ENCODE measurements at regions not wholly inside any gene's neighbourhood (a gene's known extent, or its start where the extent isn't known, plus 50 kb on each side); places are given as distances from the start of the nearest gene placed in this dataset.

GRCh38 chr2:3043726-3044125 lies 333.9 kb downstream of the EIPR1 start:
- Histone ChIP-seq H3K4me3 (ENCODE audit: control extremely low read depth in 1 of 5, extremely low read depth in 1 of 5, insufficient read depth in 1 of 5, low read depth in 2 of 5, low read length in 4 of 5) (no peak overlapping the region), H2AFZ (ENCODE audit: insufficient read depth, low read depth, low read length, poor library complexity, severe bottlenecking) (no peak overlapping the region), H3K9me3 (ENCODE audit: control extremely low read depth in 1 of 3, control insufficient read depth in 2 of 3, insufficient read depth in 1 of 3, low read length in 2 of 3) (peaks cover 0 to 13% (median 0%) of the 10 kb centered on the region in 3 donors), H3K9ac (ENCODE audit: low read length) (no peak overlapping the region), H3K4me2 (replicated peaks; ENCODE audit: low read depth, low read length, poor library complexity, severe bottlenecking) (no peak overlapping the region), H3K27ac (ENCODE audit: low read length in 2 of 2) (no peak overlapping the region), H3K79me2 (ENCODE audit: control insufficient read depth, insufficient read depth, low read length) (peaks cover 6% of the 10 kb centered on the region), H3K27me3 (replicated peaks in 1 of 4; ENCODE audit: control extremely low read depth in 1 of 4, control insufficient read depth in 3 of 4, insufficient read depth in 4 of 4, low read length in 3 of 4) (no peaks in the 10 kb centered on the region), H4K20me1 (ENCODE audit: control insufficient read depth, insufficient read depth, low read length, poor library complexity, severe bottlenecking) (no peaks in the 10 kb centered on the region), H3K36me3 (replicated peaks in 1 of 2; ENCODE audit: control extremely low read depth in 1 of 2, control insufficient read depth in 1 of 2, extremely low read depth in 1 of 2, insufficient read depth in 2 of 2, low read length in 1 of 2) (no peaks in the 10 kb centered on the region), H3K4me1 (ENCODE audit: control insufficient read depth in 2 of 2, insufficient read depth in 2 of 2, low read length in 2 of 2) (no peaks in the 10 kb centered on the region)
- no peak overlapping the region for H3K4me3 Mint-ChIP-seq
- no peaks in the 10 kb centered on the region for H3K27me3 Mint-ChIP-seq
- no peak for DNase-seq
- no peaks in the 10 kb centered on the region for H3K4me1 Mint-ChIP-seq
- TF ChIP-seq CTCF (IDR thresholded peaks at IDR 0.05) (no peak), EZH2 (IDR thresholded peaks at IDR 0.05; ENCODE audit: borderline replicate concordance, insufficient read depth, low read depth, low read length, poor library complexity, severe bottlenecking) (no peak)
- ATAC-seq (ENCODE audit: low read depth) = no peak
- 89% methylated on average over 7 of the region's 8 CpGs for WGBS (ENCODE audit: insufficient coverage)
- intact Hi-C loops (cut with micrococcal nuclease) = no loop called here
- H3K27ac Mint-ChIP-seq = no peak overlapping the region
- CTCF ChIA-PET = no interaction called here
- POLR2A ChIA-PET = no interaction called here
- H3K9me3 Mint-ChIP-seq (ENCODE audit: insufficient read depth) = no peaks in the 10 kb centered on the region

GRCh38 chr2:3042601-3043585 lies 334.7 kb downstream of the EIPR1 start:
- ChIA-PET POLR2A (no interaction called here), CTCF (no interaction called here)
- H3K9ac ChIP-seq (ENCODE audit: low read length) = no peak overlapping the region
- H3K4me1 ChIP-seq (ENCODE audit: control insufficient read depth in 2 of 2, insufficient read depth in 2 of 2, low read length in 2 of 2) = no peaks in the 10 kb centered on the region
- H3K79me2 ChIP-seq (ENCODE audit: control insufficient read depth, insufficient read depth, low read length) = peaks cover 6% of the 10 kb centered on the region
- ATAC-seq (ENCODE audit: low read depth) = no peak
- no peak overlapping the region for H3K4me3 ChIP-seq (ENCODE audit: control extremely low read depth in 1 of 5, extremely low read depth in 1 of 5, insufficient read depth in 1 of 5, low read depth in 2 of 5, low read length in 4 of 5)
- no peak overlapping the region for H3K4me2 ChIP-seq (replicated peaks; ENCODE audit: low read depth, low read length, poor library complexity, severe bottlenecking)
- no peaks in the 10 kb centered on the region for H3K36me3 ChIP-seq (replicated peaks in 1 of 2; ENCODE audit: control extremely low read depth in 1 of 2, control insufficient read depth in 1 of 2, extremely low read depth in 1 of 2, insufficient read depth in 2 of 2, low read length in 1 of 2)
- DNase-seq = no peak
- H3K4me1 Mint-ChIP-seq = no peaks in the 10 kb centered on the region
- intact Hi-C loops (cut with micrococcal nuclease) = no loop called here
- no peaks in the 10 kb centered on the region for H3K27me3 ChIP-seq (replicated peaks in 1 of 4; ENCODE audit: control extremely low read depth in 1 of 4, control insufficient read depth in 3 of 4, insufficient read depth in 4 of 4, low read length in 3 of 4)
- no peaks in the 10 kb centered on the region for H3K27me3 Mint-ChIP-seq
- no peak overlapping the region for H3K4me3 Mint-ChIP-seq
- 84% methylated on average over 20 of the region's 20 CpGs for WGBS (ENCODE audit: insufficient coverage)
- no peaks in the 10 kb centered on the region for H3K9me3 Mint-ChIP-seq (ENCODE audit: insufficient read depth)
- TF ChIP-seq CTCF (IDR thresholded peaks at IDR 0.05) = no peak
- H3K27ac Mint-ChIP-seq = no peak overlapping the region
- peaks cover 0 to 13% (median 0%) of the 10 kb centered on the region in 3 donors for H3K9me3 ChIP-seq (ENCODE audit: control extremely low read depth in 1 of 3, control insufficient read depth in 2 of 3, insufficient read depth in 1 of 3, low read length in 2 of 3)
- H2AFZ ChIP-seq (ENCODE audit: insufficient read depth, low read depth, low read length, poor library complexity, severe bottlenecking) = no peak overlapping the region
- H3K27ac ChIP-seq (ENCODE audit: low read length in 2 of 2) = no peak overlapping the region
- no peaks in the 10 kb centered on the region for H4K20me1 ChIP-seq (ENCODE audit: control insufficient read depth, insufficient read depth, low read length, poor library complexity, severe bottlenecking)
